ENCODE measurements at regions not wholly inside any gene's neighbourhood (a gene's known extent, or its start where the extent isn't known, plus 50 kb on each side); places are given as distances from the start of the nearest gene placed in this dataset.

DNA sequence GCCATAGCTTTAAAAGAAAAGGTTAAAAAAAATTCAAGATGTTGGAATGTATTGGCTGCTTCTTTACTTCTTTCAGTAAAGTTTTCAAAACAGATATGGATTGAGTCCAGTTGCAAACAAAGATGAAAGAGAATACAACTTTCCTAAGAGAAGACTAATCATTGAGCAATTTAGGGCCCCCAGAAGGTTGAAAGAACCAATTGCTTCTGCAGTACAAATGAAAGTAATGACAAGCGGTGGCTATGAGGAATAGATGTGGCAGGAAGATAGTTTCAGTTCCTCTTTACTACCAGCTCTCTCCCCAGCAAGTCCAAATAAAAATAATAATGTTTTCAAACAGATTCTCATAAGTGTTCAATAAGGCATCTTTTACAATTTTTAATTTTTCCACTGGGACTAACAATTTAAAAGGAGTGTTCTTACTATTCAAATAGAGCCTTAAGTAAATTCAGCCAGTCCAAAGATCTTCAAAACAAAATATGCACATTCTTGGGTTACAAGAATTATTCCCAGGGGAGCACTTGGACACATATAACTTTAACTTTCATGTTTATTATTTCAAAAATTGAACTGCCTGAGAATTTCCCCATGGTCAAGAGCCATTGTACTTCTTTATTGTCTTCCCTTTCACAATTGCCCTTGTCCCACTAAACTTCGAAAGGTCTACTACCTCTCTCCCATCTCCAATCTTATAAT is 62.3 kb upstream of the PPP1R12A start:
- TF ChIP-seq RARB (CRISPR knock-in tag; IDR thresholded peaks at IDR 0.05) (no peak), ZFP3 (CRISPR knock-in tag; IDR thresholded peaks at IDR 0.05) (no peak), ZFP30 (CRISPR knock-in tag; IDR thresholded peaks at IDR 0.05) (no peak), ZNF8 (CRISPR knock-in tag; IDR thresholded peaks at IDR 0.05) (no peak), GLIS3 (CRISPR knock-in tag; IDR thresholded peaks at IDR 0.05) (no peak), POU6F1 (CRISPR knock-in tag; IDR thresholded peaks at IDR 0.05; ENCODE audit: borderline replicate concordance, low read depth) (no peak), PPARA (CRISPR knock-in tag; IDR thresholded peaks at IDR 0.05; ENCODE audit: borderline replicate concordance) (no peak), PATZ1 (CRISPR knock-in tag; IDR thresholded peaks at IDR 0.05; ENCODE audit: borderline replicate concordance) (no peak), ISL1 (CRISPR knock-in tag; IDR thresholded peaks at IDR 0.05) (no peak), TCF4 (CRISPR knock-in tag; IDR thresholded peaks at IDR 0.05; ENCODE audit: borderline replicate concordance) (no peak), ESRRG (CRISPR knock-in tag; IDR thresholded peaks at IDR 0.05) (no peak), BACH2 (CRISPR knock-in tag; IDR thresholded peaks at IDR 0.05; ENCODE audit: borderline replicate concordance) (no peak)

Measured in SK-N-SH treated with all-trans-retinoic acid at 6 μM for 48 hours (cell line).